ENCODE measurements at regions not wholly inside any gene's neighbourhood (a gene's known extent, or its start where the extent isn't known, plus 50 kb on each side); places are given as distances from the start of the nearest gene placed in this dataset.

DNA sequence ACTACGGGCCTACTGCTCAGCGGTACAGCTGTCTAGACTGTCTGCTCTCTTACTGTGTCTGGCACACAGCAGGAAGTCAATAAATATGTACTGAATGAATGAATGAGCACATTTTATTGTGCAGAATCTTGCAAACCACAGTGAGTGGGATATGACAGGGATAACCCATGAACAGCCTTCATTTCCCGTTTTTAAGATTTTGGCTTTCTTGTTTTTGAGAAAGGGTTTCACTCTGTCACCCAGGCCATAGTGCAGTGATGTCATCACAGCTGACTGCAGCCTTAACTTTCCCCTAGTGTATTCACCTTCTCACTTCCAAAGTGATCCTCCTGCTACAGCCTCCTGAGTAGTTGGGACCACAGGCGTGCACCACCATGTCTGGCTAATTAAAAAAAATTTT, 203.1 kb downstream of the AEBP2 start:
- TF ChIP-seq FOXK2 (IDR thresholded peaks at IDR 0.05) (no peak), SP1 (IDR thresholded peaks at IDR 0.05) (no peak)

Data from HEK293T (cell line).